NCI-H146 treated with DMSO at 0.1 percent for 48 hours (cell line): ENCODE measurements at regions not wholly inside any gene's neighbourhood (a gene's known extent, or its start where the extent isn't known, plus 50 kb on each side); places are given as distances from the start of the nearest gene placed in this dataset.

Experiments used
- DNase-seq: peaks from one replicate; lab custom pipeline; 2025; ENCODE audit not compliant: unreplicated experiment; lab: John Stamatoyannopoulos, UW

- DNase-seq = no peak
These were observed 459.4 kb upstream of the HNRNPA3 start for GRCh38 chr2:176753205-176753604.

DNA sequence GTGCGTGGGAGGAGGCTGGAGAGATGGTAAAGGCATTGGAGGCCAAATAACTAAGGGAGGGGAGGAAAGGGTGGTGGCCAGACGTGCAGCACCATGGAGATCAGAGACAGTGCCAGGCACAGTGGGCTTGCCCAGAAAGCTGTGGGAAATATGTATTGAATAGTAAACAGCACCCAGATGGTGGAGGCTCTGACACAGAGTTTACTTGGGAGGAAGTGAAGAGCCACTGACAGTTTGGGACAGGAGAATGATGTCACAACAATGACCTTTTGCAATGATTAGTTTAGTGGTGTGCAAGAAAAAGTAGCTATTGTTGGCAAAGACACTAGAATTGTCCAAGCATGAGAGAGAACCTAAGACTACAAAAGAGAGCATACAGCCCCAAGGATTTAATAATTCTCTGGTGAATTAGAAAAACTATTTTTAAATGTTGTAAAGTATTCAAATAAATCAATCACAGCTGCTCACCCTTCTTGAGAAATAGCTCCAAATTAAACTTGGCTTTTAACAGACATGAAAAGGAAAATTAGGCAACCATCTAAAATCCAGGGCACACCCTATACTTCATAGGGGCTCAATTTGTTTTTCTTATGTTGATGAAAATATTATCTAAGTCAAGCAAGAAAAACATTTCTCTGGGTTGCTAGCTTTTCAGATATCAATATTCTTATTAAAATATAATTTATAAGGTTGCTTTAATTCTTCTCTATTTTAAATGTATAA is 458.7 kb upstream of the HNRNPA3 start:
- DNase-seq = no peak

GRCh38 chr2:176755537-176756135 is 457.0 kb upstream of the HNRNPA3 start:
- no peak for DNase-seq

DNA sequence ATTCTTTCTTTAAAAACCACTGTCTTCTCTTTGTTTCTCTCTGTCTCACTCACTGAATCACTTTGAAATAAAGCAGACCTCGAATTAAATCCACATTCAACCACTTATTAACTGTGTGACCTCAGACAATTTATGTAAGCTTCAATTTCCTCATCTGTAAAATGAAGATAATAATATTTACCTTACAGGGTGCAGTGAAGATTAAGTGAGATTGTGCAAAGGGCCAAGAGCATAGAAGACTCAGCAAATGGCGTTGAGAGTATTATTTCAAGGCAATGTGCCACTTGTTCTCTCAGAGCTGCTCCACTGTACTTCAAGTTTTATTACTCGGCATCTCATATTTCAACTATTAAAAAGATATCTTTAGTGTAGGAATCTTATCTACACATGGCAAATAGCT is 454.2 kb upstream of the HNRNPA3 start:
- DNase-seq = peak; percentile 2

DNA sequence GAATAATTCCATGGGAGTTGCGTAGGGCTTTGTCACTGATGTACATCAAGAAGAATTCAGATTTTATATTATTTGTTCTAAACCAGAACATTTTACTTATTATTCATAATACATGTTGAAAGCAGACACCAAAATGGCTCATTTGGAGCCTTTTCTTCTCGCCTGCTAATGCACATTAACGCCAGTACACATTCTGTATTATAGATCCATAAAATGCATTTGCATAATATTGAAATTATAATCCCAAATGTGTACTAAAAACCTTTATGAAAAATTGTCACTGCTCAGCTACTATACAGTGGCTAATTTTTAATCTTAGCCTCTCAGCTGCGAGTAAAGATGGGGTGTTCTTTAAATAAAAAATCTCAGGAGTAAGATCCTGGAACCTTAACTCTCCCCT is 452.2 kb upstream of the HNRNPA3 start:
- no peak for DNase-seq

- no peak for DNase-seq
These were observed 449.5 kb upstream of the HNRNPA3 start for GRCh38 chr2:176763130-176763529.

DNA sequence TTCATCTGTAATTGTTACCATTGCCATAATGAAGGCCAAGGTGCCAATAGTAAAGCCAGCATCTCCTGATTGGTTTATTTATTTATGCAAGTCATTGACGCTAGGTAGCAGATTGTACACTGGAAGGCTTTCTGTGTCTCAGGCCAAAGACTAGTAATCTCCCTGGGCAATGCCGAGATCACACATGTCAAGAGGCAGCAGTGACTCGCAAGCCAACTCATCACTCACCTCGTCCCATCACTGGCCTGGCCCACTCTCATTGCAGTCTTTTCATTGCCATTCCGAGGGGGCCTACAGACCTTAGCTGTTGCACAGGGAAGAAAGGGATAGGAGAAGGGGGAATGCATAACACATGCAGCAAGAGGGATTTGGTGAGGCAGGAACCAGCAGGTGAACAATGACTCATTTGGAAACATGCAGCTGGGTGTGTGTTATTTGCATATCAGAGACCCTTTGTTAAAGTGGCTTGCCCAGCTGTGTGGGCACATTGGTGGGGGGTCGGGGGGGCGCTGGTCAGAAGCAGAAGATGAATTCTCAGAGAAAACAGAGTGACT is 448.7 kb upstream of the HNRNPA3 start:
- DNase-seq = peak; percentile 63

- no peak for DNase-seq
These were observed 447.7 kb upstream of the HNRNPA3 start for GRCh38 chr2:176764921-176765320.

DNA sequence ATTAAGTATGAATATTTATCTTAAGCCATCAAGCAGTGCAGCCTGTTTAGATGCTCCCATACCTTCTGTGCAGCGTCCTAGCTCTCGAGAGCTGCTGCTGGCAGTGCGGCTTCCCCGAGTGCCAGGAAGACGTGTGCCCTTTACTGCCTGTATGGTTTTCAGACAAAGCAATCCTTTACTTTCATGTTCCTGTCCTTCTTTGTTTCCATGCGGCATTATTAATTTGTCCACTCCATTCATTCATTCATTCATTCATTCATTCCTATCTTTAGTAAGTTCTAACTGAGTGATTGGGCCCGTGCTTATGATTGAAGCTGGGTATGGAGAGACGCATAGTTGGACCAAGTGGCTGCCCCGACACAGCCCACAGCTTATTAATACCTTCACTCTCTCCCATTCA is 446.6 kb upstream of the HNRNPA3 start:
- no peak for DNase-seq

- DNase-seq = peak; percentile 37
These were observed 444.4 kb upstream of the HNRNPA3 start for GRCh38 chr2:176768185-176768584.

GRCh38 chr2:176769021-176769420 is 443.6 kb upstream of the HNRNPA3 start:
- no peak for DNase-seq

- DNase-seq = no peak
These were observed 442.9 kb upstream of the HNRNPA3 start for GRCh38 chr2:176769499-176770370.

GRCh38 chr2:176772816-176773215 is 439.8 kb upstream of the HNRNPA3 start:
- DNase-seq = no peak

DNA sequence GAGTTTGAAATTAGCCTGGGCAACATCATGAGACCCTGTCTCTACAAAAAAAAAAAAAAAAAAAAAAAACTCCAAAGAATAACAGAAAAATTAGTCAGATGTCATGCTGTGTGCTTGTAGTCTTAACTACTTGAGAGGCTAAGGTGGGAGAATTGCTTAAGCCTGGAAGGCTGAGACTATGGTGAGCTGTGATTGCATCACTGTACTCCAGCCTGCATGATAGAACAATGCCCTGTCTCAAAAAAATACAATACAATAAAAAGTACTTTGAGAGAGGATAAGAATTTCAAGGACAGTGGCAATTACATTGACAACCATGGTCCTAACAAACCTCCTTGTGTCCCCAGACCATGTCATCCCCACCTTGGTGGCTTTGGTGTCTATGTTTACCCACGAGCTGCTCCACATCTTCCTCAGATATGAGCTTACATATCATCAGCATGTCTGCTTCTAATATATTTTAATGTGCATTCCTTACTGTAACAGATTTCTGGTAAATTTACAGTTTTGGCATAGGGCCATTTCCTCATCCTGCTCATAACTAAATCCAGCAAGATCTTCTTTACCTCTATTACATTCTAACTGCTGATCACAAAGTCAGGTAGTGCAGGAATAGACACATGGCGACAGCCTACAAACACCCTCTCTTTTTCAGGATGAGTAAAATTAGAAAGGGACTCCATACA is 437.7 kb upstream of the HNRNPA3 start:
- no peak for DNase-seq

- no peak for DNase-seq
These were observed 435.3 kb upstream of the HNRNPA3 start for GRCh38 chr2:176777262-176777661.

GRCh38 chr2:176779917-176780316 is 432.7 kb upstream of the HNRNPA3 start:
- DNase-seq = no peak

GRCh38 chr2:176780348-176780747 is 432.2 kb upstream of the HNRNPA3 start:
- no peak for DNase-seq

DNA sequence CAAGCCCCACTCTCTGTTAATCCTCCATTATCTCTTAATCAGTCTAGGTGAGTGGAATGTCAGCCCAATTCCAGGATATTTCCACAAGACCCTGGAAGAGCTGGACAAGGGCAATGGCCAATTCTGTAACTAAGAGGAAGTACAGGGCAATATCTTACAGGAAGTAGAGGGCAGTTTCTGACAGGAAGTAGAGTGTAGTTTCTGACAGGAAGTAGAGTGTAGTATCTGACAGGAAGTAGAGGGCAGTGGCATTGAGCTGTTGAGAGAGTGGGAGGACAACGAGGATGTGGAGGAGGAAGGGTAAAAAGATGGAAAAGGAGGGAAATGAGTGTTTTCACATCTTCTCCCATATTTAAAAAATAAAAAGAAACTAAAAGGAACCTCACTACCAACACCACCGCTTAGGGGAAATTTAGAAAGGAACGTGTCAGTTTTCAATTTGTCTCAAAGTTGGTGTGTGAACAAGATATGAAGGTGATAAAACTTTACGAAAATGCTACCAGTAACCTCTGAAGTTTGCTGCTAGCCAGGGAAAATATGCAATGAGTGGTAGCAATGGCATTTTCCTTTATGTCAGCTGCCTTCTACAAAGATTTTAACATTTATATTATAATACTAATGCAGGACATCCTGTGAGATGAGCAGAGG is 430.9 kb upstream of the HNRNPA3 start:
- DNase-seq = no peak

- no peak for DNase-seq
These were observed 427.9 kb upstream of the HNRNPA3 start for GRCh38 chr2:176784633-176785200.

DNA sequence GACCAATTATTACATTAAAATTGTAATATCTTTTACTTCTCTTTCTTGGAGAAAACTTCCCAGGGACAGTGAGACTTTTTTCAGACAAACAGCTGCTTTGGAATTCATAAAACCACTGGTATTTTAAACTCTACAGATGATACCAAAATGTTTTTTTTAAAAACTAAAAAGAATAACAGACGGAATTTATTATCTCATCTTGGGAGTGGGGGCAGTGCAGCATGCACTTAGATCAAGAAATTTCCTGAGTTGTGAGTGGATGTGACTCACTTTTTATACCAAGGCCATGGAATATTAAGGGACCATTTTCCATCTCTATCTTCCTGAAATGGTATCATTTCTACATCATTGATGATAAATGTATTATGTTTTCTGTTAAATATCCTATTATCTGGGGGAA is 422.8 kb upstream of the HNRNPA3 start:
- DNase-seq = no peak
